Rectal smooth muscle tissue (tissue), 1 donor: ENCODE measurements at regions not wholly inside any gene's neighbourhood (a gene's known extent, or its start where the extent isn't known, plus 50 kb on each side); places are given as distances from the start of the nearest gene placed in this dataset.
"Not testable (repeated sequence)": the region's sequence is repeated elsewhere in the genome, so short reads cannot be mapped to it uniquely, and the experiment has no call there.

Experiments
- H3K27ac ChIP-seq: one replicate; pipeline ENCODE4 v1.7.0; 2013; ENCODE audit warnings: low read depth, low read length, inconsistent platforms
- H3K27me3 ChIP-seq: one replicate; pipeline ENCODE4 v1.7.0; 2013; ENCODE audit warnings: low read length; ENCODE audit not compliant: control insufficient read depth, insufficient read depth
- H3K36me3 ChIP-seq: one replicate; pipeline ENCODE4 v1.7.0; 2013; ENCODE audit warnings: low read length; ENCODE audit not compliant: control insufficient read depth, insufficient read depth
- H3K4me1 ChIP-seq: one replicate; pipeline ENCODE4 v1.7.0; 2013; ENCODE audit warnings: low read length; ENCODE audit not compliant: control insufficient read depth, insufficient read depth
- H3K4me3 ChIP-seq: one replicate; pipeline ENCODE4 v1.7.0; 2013; ENCODE audit warnings: low read length
- H3K9ac ChIP-seq: one replicate; pipeline ENCODE4 v1.7.0; 2013; ENCODE audit warnings: low read length

DNA sequence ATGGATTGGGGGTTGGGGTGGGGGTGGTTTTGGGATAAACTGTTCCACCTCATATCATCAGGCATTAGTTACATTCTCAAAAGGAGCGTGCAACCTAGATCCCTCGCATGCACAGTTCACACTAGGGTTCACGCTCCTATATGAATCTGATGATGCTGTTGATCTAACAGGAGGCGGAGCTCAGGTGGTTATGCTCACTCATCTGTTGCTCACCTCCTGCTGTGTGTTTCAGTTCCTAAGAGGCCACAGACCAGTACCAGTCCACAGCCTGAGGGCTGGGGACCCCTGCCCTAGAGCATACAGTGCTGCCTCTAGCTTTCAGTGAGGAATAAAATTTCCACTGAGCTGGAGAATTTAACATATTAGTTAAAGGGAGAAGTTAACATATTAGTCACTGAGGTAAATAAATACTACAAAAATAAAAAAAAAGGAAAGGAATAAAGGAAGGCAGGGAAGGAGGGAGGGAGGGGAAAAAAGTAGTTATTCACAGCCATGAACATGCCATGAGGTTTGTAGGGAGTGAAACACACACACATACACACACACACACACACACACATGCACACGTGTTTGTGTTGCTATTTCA is 612.7 kb upstream of the TBX3 start:
- Histone ChIP-seq H3K27me3 (no peaks in the 10 kb centered on the region), H3K9ac (no peak overlapping the region), H3K4me1 (no peaks in the 10 kb centered on the region), H3K4me3 (no peak overlapping the region), H3K36me3 (no peaks in the 10 kb centered on the region), H3K27ac (no peak overlapping the region)

DNA sequence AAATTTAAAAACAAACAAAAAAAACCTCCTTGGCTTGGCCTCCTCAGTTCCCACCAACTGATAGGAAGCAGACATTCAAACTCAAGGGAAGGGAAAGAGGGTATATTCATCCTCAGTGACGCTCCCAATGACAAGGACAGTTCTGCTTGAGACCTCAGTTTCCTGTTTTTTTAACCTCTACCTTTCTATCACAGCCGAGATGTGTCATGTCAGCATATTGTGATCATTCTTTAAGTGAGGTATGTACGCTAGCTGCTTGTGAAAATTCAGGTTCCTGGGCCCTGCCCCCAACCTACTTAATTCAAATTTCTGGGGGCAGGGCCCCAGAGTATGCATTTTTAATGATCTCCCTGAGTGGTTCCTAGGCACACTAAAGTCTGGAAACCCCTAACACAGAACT is 611.9 kb upstream of the TBX3 start:
- H3K4me1 ChIP-seq = no peaks in the 10 kb centered on the region
- no peaks in the 10 kb centered on the region for H3K36me3 ChIP-seq
- no peaks in the 10 kb centered on the region for H3K27me3 ChIP-seq
- H3K27ac ChIP-seq = no peak overlapping the region
- H3K9ac ChIP-seq = no peak overlapping the region
- no peak overlapping the region for H3K4me3 ChIP-seq

DNA sequence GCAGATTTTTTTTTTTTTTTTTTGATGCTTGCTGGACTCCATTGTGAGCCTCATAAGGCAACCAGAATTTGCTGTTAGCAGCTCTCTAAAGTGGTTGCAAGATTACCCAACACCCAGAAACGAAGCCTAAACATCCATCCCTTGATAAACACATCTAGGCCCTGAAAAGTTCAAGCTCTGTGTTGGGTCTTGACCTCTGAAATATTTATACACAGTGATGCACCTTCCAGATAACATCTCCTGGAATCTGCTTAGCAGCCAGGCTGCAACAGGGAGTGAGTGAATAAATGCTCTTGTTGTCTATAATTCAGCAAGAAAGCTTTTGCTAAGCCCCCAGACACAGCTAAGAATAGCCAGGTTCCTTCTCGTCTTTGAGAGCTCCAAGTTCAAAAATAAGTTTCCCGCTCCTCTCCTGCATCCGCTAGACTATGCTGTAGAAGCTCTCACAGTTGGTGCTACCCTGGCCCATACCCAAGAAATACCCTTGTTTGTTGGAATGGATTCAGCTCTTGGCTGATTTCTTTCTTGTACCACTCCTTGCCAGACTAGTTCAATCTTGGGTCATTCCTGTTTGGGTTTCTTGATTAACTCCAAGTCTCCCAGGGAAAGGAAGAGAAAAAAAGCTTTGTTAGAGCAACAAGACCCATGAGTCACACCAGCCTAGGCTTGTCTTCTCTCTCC is 610.6 kb upstream of the TBX3 start:
- Histone ChIP-seq H3K9ac (no peak overlapping the region), H3K4me1 (no peaks in the 10 kb centered on the region)

DNA sequence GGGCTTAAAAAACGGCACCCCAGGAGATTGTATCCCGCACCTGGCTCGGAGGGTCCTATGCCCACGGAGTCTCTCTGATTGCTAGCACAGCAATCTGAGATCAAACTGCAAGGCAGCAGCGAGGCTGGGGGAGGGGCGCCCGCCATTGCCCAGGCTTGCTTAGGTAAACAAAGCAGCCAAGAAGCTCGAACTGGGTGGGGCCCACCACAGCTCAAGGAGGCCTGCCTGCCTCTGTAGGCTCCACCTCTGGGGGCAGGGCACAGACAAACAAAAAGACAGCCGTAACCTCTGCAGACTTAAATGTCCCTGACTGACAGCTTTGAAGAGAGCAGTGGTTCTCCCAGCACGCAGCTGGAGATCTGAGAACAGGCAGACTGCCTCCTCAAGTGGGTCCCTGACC is 601.5 kb upstream of the TBX3 start:
- H3K36me3 ChIP-seq, H3K4me3 ChIP-seq, H3K27ac ChIP-seq, H3K4me1 ChIP-seq, H3K9ac ChIP-seq, H3K27me3 ChIP-seq: not testable (repeated sequence)

More for the DNA sequence above, 610.6 kb upstream of the TBX3 start:
- no peak overlapping the region for H3K4me3 ChIP-seq
- H3K36me3 ChIP-seq = no peaks in the 10 kb centered on the region
- no peak overlapping the region for H3K27ac ChIP-seq
- no peaks in the 10 kb centered on the region for H3K27me3 ChIP-seq

DNA sequence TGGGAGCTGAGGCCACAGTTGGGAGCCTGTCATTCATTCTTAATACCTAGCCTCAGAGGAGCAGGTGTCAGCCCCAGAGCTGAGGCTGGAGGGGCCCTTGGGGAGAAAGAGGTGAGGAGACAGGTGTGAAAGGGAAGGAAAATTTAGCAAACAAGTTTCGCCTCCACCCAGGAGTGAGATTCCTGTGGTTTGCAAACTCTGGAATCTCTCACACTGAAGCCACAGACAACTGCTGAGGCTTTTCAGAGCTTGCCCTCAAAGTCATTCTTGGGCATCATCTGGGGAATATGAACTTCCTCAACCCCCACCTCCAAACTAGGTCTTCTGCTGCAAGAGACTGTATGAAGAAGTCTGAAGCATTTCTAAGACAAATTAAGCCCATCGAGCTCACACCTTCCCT is 589.5 kb upstream of the TBX3 start:
- Histone ChIP-seq H3K4me3 (no peak overlapping the region), H3K9ac (no peak overlapping the region), H3K27me3 (no peaks in the 10 kb centered on the region), H3K4me1 (no peaks in the 10 kb centered on the region), H3K27ac (no peak overlapping the region), H3K36me3 (no peaks in the 10 kb centered on the region)

DNA sequence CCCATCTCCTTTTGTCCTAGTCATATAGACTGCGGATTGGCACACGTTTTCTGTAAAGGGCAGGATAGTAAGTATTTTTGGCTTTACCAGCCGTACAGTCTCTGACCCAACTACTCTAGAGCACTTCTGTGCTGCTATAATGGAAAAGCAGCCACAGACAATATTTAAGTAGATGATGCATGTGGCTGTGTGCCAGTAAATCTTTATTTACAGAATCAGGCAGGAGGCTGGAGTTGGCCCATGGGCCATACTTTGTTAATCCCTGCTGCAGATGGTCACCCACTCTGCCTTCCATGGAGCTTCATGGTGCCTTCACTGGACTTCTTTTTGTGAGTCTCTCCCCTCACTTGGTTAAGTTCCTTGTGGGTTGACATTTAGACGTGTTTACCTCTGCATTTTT is 584.5 kb upstream of the TBX3 start:
- no peaks in the 10 kb centered on the region for H3K27me3 ChIP-seq
- H3K4me1 ChIP-seq = no peaks in the 10 kb centered on the region
- no peak overlapping the region for H3K27ac ChIP-seq
- no peaks in the 10 kb centered on the region for H3K36me3 ChIP-seq
- H3K4me3 ChIP-seq = no peak overlapping the region
- H3K9ac ChIP-seq = no peak overlapping the region

DNA sequence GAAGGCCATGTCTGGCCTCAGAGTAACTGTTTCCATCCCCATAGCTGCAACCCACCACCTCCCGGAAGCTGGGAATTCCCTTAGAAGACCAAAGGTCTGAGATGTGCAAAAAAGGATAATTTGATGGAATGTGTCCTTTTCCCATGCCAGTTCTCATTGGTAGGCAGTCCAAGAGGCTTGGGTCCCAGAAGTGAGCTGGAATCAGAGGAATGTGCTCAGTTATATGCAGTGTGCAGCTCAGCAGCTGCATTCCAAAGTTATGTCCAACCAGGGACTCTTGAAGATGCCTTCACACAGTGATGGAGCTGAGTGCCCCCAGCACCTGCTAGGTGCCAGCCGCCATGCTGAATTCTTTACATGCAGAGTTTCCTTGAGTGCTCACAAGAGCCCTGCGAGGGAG is 583.9 kb upstream of the TBX3 start:
- Histone ChIP-seq H3K4me1 (no peaks in the 10 kb centered on the region), H3K27ac (no peak overlapping the region), H3K4me3 (no peak overlapping the region), H3K36me3 (no peaks in the 10 kb centered on the region), H3K9ac (no peak overlapping the region), H3K27me3 (no peaks in the 10 kb centered on the region)

DNA sequence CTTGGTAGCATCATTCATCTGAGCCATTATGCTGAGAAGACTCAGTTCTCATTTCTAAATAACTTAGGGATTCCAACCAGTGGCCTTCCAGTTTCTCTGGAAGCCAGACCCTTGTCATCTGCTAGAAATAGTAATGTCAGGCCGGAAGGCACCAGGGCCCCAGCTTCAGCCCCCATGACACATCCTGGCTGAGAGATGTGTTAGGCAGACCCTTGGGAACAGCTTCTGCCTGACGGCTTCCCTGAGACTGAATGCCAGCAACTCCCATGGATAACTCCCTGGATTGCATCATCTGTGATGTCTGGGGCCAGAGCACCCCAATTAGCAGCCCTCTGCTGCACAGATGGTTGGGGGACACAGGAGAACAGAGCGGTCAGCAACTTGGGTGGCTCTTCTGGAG is 583.5 kb upstream of the TBX3 start:
- no peak overlapping the region for H3K27ac ChIP-seq
- no peak overlapping the region for H3K9ac ChIP-seq
- H3K4me3 ChIP-seq = no peak overlapping the region
- H3K36me3 ChIP-seq = no peaks in the 10 kb centered on the region
- no peaks in the 10 kb centered on the region for H3K27me3 ChIP-seq
- H3K4me1 ChIP-seq = no peaks in the 10 kb centered on the region

DNA sequence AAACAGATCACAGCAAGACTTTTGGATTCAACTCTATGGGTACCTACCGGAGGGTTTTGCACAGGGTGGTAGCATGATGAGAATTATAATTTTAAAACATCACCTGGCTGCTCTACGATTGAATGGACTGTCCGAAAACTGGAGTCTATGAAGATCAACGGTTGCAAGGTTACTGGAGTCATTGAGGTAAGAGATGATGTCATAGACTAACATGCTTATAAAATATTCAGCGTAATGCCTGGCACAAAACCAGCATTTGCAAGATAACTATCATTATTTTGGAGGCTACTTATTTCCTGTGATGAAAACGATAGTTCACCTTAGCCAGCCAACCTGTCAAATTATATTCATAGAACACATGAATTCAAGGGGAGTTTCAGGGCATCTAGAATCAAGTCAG is 580.6 kb upstream of the TBX3 start:
- Histone ChIP-seq H3K4me1 (no peaks in the 10 kb centered on the region), H3K9ac (no peak overlapping the region), H3K27me3 (no peaks in the 10 kb centered on the region), H3K4me3 (no peak overlapping the region), H3K27ac (no peak overlapping the region), H3K36me3 (no peaks in the 10 kb centered on the region)

DNA sequence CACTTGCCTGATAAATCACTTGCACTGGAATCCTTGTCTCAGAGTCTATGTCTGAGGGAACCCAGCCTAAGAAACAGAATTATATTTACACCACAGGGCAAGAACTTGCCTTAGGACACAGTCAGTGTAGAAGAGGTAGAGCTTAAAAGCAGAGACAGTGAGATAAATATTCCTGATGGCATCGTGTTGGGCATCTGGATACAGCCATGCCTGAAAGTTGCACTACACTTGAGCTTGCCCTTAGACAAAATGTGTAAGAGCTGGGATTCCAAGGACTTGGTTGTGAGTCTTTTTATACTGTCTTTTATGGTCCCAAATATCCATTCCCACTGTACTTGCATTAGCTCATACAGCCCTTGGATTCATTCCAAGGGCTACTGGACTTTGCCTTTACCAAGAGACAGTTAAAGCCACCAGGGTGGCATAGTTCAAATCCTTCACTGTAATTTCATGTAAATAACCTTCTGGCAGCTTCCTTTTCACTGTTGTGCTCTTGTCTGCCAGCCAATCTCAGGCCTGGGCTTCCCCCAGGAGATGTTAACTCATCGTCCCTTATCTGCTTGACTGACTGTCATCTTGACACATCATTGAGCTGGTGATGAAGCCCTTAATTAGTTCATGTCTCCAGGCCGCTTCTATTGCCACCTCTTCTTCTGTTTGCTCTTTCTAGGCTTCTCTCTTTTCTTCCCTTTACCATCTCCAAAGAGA is 577.9 kb upstream of the TBX3 start:
- no peaks in the 10 kb centered on the region for H3K4me1 ChIP-seq
- no peaks in the 10 kb centered on the region for H3K36me3 ChIP-seq
- no peak overlapping the region for H3K27ac ChIP-seq
- no peak overlapping the region for H3K4me3 ChIP-seq
- H3K9ac ChIP-seq = no peak overlapping the region
- H3K27me3 ChIP-seq = no peaks in the 10 kb centered on the region

DNA sequence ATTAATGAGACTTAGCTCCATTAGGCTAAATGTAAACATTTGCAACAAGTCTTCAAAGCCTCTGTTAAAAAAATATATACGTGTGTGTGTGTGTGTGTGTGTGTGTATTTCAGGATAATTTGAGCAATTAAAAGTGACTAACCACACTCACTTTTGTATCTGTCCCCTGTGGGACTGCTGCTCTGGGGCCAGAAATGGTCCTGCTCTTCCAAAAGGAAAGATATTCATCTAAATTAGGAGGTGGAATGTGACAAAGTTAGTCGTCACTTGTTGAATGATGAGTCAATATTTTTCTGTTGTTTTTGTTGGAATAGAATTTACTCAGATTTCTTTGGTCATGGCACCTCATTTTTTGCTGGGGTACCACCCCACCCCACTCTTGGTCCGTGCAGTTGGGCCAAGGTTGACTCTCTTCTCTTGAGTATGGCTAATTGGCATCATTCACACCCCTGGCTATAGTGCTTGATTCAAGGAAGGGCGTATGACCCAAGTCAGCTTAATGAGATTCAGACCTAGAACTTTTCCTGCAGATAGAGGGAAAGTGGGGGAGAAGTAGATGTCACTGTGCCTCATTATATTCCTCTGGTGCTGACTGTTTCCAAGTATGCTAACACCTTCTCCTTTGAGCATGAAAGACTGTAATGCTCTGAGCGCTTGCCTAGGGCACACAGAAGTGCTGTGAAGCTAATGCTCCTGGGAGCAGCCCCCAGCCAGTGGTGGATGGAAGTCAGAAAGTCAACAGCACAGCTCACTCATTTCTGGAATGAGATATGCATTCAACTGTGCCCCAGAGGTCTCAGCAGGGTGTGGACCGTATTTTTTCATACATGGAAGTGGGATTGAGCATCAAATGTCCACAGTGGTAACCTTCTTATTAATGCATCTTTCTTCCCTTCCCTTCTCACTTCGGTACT is 577.0 kb upstream of the TBX3 start:
- no peaks in the 10 kb centered on the region for H3K27me3 ChIP-seq
- no peaks in the 10 kb centered on the region for H3K4me1 ChIP-seq
- no peak overlapping the region for H3K27ac ChIP-seq
- no peak overlapping the region for H3K4me3 ChIP-seq
- H3K36me3 ChIP-seq = no peaks in the 10 kb centered on the region
- H3K9ac ChIP-seq = no peak overlapping the region

DNA sequence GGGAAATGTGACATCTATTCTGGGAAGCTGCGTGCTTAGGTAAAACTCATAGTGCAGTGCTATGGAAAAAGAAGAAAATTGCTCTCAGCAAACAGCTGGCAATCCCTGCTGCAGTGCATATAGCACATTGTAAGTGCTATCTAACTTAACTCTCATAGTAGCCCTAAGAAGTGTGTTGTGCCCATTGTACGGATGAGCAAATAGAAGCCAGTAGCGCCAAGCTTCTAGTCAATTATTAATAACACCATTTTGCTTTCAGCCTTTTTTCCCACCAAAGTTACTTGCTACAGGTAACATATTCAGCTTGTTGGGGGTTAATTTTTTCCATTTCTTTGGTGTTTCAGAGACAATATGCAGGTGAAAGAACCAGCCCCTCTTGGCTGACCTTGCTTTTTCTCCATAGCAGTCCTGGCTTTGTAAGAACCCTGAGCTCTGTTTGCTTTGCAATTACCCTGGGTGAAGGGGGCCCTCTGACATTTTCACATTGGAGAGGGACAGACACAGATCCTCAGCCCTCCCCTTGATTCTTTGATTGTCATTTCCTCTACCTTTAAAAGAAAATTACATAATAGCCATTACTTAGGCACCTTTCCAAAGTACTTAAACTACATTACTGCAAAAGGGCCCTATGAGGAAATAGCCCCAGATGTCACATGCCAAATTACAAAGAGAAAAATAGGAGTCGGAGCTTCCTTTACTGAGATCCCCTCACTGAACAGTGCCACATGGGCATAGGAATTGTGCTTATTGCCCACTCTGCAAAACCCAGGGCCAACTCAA is 576.2 kb upstream of the TBX3 start:
- Histone ChIP-seq H3K36me3 (no peaks in the 10 kb centered on the region), H3K9ac (no peak overlapping the region), H3K4me3 (no peak overlapping the region), H3K27me3 (no peaks in the 10 kb centered on the region), H3K4me1 (no peaks in the 10 kb centered on the region), H3K27ac (no peak overlapping the region)
